ENCODE measurements at regions not wholly inside any gene's neighbourhood (a gene's known extent, or its start where the extent isn't known, plus 50 kb on each side); places are given as distances from the start of the nearest gene placed in this dataset.

GRCh38 chr10:131427901-131428300, 116.4 kb upstream of the TCERG1L start:
- no peak overlapping the region for H3K27ac ChIP-seq (ENCODE audit: extremely low read length, insufficient read depth, low read length)
- H3K9ac ChIP-seq (ENCODE audit: insufficient read depth, low read depth, low read length): no peak overlapping the region
- POLR2A ChIA-PET: no interaction called here
- no peak overlapping the region for H2AFZ ChIP-seq (ENCODE audit: low read length)
- ATAC-seq (no peak), DNase-seq (ENCODE audit: low spot score) (no peak), FAIRE-seq (no peak)
- H3K4me1 ChIP-seq (ENCODE audit: insufficient read depth, low read length): no peaks in the 10 kb centered on the region
- CTCF ChIA-PET (ENCODE audit: low intra/inter-chr PET ratio, low total read pairs): no interaction called here
- H3K4me3 ChIP-seq (replicated peaks in 1 of 3; ENCODE audit: insufficient read depth in 1 of 3, low read depth in 2 of 3, low read length in 3 of 3): no peak overlapping the region
- BruUV-seq (replicated peaks): no TSS peak
- intact Hi-C loops (cut with micrococcal nuclease; ENCODE audit: unreplicated experiment) (no loop called here), in situ Hi-C loops (cut with HindIII; ENCODE audit: extremely low pct_ligation_motif_present, low pct_unique_long_range_greater_than_20kb) (no loop called here)
- no peaks in the 10 kb centered on the region for H3K79me2 ChIP-seq (ENCODE audit: insufficient read depth, low read length)
- no peak overlapping the region for H3K4me2 ChIP-seq (ENCODE audit: low read depth, low read length)
- peaks cover 6 to 65% of the 10 kb centered on the region in 2 experiments; a peak in 4 of 5 replicates for H3K27me3 ChIP-seq (ENCODE audit: control insufficient read depth in 1 of 2, insufficient read depth in 2 of 2, low read length in 2 of 2)
- WGBS (ENCODE audit: low lambda C conversion rate): 65% methylated on average over 8 of the region's 8 CpGs
- H3K36me3 ChIP-seq (replicated peaks in 1 of 2; ENCODE audit: control insufficient read depth in 1 of 2, insufficient read depth in 2 of 2, low read length in 2 of 2): no peaks in the 10 kb centered on the region
- no peak for TF ChIP-seq XRCC5 (optimal IDR thresholded peaks at IDR 0.05; ENCODE audit: low read length)
- TF ChIP-seq, protein P1, sequence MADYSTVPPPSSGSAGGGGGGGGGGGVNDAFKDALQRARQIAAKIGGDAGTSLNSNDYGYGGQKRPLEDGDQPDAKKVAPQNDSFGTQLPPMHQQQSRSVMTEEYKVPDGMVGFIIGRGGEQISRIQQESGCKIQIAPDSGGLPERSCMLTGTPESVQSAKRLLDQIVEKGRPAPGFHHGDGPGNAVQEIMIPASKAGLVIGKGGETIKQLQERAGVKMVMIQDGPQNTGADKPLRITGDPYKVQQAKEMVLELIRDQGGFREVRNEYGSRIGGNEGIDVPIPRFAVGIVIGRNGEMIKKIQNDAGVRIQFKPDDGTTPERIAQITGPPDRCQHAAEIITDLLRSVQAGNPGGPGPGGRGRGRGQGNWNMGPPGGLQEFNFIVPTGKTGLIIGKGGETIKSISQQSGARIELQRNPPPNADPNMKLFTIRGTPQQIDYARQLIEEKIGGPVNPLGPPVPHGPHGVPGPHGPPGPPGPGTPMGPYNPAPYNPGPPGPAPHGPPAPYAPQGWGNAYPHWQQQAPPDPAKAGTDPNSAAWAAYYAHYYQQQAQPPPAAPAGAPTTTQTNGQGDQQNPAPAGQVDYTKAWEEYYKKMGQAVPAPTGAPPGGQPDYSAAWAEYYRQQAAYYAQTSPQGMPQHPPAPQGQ (CRISPR knock-in tag; IDR thresholded peaks at IDR 0.05; ENCODE audit: borderline replicate concordance): no peak
- TF ChIP-seq CEBPZ (IDR thresholded peaks at IDR 0.05; ENCODE audit: low read length): no peak
- no peak for TF ChIP-seq KAT2B (IDR thresholded peaks at IDR 0.05; ENCODE audit: borderline replicate concordance, low read depth, low read length)
- H4K20me1 ChIP-seq (ENCODE audit: insufficient read depth, low read length): no peaks in the 10 kb centered on the region
- no peaks in the 10 kb centered on the region for H3K9me3 ChIP-seq (ENCODE audit: low read length)
